Tongue (tissue), 1 donor: ENCODE measurements at regions not wholly inside any gene's neighbourhood (a gene's known extent, or its start where the extent isn't known, plus 50 kb on each side); places are given as distances from the start of the nearest gene placed in this dataset.

Experiments used
- DNase-seq: peaks from one replicate; pipeline ENCODE4 v3.0.0-alpha.2; 2015

DNA sequence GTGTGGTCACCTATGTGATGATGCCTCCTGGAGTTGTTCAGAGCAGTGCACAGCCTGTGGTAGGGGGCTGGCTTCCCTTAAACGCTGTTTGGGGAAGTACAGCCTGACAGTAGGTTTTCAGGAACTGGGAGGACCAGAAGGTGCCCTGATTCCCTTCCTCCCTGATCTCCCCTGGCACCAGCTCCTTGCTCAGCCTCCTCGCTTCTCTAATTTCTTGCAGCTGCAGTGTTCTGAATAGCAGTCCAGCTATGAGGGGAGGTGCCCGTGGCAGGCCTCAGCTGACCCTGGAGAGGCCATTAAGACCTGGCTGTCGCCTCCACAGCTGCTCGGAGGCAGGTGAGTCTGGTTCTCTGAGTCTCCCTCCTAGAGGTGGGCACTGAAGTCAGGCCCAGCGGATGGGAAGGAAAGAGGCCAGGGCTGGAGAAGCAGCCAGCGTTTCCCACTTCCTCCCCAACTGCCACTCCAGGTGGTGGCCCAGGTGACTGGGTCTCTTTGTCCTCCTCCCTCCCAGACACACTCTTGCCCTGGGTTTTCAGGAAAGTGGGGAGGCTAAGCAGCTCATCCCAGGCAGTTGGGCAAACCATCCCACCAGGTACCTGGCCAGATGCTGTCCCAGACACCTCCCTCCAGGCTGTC is 52.0 kb upstream of the RPL11 start:
- peak; percentile 41 for DNase-seq

DNA sequence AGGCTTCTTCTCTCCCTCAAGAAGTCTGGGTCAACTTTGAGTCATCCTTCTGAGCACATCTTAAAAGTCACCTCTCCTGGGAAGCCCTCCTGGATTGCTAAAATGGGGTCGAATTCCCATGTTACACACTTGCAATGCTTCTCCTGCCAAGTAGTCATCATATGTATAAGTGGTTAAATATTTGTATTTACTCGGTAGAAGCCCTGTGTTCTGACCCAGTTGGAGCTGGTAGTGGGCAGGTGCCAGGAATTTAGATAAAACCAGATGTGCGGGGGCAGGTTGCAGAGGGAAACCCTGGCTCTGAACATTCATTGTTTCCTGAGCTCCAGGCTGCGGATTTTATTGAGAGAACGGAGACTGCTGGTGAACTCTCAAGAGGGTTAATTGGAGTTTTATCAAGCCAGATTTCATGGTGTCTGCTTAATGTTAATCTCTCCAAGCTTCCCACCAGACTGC is 52.8 kb upstream of the RPL11 start:
- DNase-seq: peak; percentile 67

DNA sequence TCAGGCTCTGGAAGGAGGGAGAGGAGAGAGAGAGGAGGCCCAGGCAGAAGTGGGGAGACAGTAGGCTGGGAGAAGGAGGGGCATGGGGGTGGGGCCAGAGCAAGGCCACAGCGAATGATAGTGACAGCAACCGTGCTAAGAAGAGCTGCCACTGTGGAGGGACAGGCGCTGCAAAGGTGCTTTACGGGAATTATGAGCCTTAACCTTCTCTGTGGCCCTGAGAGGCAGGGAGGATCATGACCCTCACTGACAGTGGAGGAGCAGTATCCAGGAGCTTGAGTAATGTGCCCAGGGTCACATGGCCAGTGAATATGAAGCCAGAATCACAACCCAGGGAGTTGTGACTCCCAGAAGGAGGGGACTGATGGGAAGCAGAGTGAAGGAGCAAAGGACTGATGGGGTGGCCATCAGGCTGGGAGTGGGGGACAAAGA is 53.4 kb upstream of the RPL11 start:
- no peak for DNase-seq

DNA sequence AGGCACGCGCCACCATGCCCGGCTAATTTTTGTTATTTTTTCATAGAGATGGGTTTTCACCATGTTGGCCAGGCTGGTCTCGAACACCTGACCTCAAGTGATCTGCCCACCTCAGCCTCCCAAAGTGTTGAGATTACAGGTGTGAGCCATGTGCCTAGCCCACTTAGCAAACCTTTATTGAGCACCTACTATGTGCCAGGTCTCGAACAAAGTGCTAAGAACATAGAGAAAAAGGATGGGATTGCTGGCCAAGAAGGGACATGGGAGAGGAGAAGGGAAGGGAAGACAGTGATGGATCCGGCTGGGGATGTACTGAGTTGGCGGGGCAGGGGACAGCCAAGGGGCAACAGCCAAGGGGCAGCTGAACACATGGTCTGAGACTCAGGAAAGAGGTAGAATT is 55.6 kb upstream of the RPL11 start:
- no peak for DNase-seq

DNA sequence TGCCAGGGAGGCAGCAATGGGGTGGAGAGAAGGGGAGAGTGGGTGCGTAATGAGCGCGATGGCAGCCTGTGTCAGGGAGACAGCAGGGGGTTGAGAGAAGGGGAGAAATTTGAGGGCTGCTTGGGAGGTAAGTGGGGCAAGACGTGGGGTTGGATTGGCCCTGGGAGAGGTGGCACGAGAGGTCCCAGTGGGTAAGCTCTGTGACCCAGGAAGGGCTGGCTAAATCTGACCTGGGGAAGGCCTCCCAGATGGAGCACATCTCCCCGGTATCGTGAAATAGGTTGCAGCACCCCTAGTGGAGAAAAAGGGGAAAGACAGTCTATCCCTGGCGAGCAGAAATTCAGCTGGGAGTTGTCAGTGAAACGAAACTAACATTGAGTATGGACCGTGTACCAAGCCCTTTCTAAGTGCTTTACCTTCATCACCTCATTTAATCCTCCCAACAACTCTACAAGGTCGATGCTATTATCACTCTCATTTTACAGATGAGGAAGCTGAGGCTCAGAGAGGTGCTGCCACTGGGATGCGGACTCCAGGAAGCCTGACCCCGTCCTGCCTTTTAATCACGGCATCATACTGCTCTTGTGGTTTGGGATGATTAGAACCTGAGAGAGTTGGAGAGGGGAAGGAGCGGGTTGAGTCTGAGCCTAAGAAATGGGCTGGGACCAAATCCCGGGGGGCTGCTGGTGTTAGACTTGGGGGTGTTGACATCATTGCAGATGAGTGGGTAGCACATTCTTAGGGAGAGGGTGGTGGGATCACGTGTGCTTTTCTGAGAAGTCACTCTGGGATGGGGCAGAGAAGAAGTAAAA is 56.6 kb upstream of the RPL11 start:
- DNase-seq: peak; percentile 77

DNA sequence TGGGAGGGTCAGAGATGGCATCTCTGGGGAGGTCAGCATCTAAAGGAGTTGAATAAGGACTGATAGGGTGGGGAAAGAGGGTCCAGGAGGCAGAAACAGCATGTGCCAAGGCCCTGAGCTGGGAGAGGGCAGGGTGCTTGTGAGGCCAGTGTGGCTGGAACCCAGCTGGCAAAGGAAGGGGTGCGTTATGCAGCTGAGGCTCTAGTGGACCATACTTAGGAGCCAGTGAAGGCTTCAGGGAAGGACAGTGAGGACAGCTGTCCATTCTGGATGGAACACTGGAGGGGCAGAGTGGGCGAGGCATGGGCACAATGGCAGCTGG is 57.1 kb upstream of the RPL11 start:
- no peak for DNase-seq

DNA sequence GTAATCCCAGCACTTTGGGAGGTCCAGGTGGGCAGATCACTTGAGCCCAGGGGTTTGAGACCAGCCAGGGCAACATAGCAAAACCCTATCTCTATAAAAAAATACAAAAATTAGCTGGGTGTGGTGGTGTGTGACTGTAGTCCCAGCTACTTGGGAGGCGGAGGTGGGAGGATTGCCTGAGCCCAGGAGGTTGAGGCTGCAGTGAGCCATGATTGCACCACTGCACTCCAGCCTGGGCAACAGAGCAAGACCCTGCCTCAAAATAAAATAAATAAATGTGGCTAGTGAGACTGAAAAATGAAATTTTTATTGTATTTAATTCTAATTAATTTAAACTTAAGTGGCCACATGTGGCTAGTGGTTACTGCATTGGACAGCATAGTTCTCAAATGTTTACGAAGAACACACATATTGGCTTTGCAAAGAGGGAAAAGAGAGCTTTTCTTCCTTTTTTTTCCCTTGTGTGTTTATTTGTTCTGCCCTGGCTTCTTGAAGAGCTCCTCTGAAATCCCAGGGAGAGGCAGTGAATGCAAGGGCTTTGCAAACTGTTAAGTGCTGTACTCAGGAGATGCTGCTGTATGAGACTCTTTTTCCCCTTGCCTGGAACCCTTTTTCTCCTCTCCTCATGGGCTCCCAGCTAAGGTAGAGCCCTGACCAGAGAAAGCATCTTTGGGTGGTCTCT is 59.0 kb upstream of the RPL11 start:
- DNase-seq: no peak

DNA sequence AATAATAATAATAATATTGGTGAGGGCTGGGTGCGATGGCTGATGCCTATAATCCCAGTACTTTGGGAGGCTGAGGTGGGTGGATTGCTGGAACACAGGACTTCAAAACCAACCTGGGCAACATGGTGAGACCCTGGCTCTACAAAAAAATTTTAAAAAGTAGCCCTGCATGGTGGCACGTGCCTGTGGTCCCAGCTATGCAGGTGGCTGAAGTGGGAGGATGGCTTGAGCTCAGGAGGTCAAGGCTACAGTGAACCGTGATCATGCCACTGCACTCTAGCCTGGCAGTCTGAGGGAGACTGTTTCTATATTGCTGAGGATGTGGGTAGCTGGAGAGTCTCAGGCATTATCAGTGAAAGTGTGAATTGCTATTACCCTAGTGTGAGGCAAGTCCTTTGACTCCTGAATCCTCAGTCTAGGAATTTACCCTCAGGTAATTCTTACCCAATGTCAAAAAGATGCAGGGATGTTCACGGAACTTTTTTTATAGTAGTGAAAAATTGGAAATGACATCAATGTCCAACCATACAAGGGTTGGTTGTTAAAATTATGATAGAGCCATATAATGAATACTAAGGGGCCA is 61.8 kb upstream of the RPL11 start:
- DNase-seq: no peak

DNA sequence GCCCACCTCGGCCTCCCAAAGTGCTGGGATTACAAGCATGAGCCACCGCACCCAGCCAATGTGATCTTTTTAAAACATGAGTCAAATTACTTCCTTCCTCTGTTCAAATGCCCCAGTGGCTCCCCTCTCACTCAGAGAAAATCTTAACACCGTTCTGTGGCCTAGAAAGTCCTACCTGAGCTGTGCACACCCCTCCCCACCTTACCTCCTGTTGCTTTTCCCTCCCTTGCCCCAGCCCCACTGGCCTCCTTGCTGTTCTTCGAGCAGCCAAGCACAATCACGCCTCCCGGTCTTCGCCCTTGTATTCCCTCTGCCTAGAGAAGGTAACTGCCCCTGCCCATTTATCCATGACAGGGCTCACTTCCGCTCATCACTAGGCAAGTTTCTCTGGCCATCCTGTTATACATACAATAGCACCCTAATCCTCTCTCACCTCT is 62.6 kb upstream of the RPL11 start:
- DNase-seq: no peak

DNA sequence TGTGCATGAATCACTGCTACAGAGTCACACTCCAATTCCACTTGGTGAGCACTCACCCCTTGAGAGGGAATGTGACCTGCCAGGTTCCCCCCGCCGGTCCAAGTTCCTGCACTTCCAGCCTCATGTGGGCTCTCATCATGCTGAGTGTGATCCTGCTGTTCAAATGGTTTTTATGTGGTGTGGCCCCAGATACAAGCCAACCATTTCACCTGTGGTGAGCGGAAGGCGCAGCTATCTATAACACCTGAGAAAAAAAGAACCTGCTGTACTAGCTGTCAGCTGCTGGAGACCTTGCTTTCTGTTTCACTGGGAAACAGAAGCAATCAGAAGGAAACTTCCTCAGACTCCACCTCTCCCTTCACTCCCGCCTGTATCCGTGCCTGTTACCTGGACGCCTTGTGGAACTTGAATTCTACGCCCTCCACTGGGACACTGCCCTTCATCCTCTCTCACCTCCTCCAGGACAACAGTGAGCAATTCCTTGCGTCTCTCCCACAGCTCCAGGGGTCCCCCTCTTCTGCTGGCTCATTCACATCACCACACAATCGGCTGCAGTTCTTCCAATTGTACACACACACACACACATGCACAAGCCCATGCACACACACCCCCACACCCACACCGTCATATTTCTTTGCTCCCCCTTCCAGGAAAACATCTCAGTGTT is 64.4 kb upstream of the RPL11 start:
- no peak for DNase-seq

DNA sequence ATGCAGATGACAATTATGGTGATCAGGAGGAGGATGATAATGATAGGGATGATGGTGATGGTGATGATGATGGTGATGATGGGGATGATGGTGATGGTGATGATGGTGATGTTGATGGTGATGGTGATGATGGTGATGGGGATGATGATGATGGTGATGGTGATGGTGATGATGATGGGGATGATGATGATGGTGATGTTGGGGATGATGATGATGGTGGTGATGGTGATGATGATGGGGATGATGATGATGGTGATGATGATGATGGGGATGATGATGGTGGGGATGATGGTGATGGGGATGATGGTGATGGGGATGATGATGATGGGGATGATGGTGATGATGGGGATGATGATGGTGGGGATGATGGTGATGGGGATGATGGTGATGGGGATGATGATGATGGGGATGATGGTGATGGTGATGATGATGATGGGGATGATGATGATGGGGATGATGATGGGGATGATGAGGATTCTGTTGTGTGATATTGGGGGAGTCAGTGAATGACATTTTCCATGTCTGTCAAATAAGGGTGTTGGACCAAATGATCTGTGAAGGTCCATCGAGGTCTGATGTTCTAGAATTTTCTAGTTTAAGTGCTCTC is 65.6 kb upstream of the RPL11 start:
- DNase-seq: no peak

DNA sequence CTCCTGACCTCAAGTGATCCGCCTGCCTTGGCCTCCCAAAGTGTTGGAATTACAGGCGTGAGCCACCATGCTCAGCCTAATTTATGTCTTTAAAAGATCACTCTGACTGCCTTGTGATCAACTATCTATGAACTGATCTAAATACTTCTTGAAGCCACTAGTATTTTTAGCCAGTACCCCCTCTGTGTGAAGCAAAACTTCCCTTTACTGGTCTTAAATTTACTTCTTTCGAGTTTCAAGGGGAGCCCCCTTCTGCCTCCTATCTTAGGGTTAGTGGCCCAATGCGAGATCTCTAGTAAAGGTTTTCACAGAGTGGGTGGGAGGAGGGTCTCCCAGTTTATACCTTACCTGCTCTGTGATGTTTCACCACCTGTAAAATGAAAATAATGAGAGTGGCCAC is 66.1 kb upstream of the RPL11 start:
- DNase-seq: no peak

DNA sequence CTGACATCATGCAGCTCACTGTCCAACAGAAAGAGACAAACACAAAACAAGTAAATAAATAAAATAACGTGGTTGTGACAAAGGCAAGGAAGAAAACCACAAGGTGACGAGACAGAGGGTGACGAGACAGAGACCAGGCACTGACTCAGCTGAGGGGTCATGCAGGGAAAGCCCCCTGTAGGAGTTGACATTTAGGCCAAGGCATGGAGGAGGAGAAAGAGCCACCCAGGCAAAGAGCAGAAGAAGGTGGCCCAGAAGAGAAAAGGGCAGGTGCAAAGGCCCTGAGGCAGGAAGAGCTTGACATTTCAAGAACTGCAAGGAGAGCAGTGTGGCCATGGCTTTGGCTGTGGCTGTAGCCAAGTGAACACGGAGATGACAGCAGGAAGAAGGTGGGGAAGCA is 65.1 kb upstream of the ID3 start:
- DNase-seq: no peak

DNA sequence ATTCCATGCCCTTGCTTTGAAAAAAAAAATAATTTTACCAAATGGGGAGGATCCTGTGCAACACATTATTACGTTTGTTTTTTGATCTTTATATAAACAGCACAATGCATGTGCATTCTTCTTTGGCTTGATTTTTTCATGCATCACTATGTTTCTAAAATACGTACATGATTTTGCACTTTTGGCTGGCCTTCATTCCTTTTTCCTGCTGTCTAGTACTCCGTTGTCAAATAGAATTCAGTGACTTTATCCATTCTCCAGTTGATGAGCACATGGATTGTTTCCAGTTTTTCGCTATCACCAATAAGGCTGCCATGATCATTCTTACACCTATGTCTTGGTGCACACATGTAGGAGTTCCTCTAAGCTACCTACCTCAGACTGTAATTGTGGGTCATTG is 63.0 kb upstream of the ID3 start:
- DNase-seq: no peak

DNA sequence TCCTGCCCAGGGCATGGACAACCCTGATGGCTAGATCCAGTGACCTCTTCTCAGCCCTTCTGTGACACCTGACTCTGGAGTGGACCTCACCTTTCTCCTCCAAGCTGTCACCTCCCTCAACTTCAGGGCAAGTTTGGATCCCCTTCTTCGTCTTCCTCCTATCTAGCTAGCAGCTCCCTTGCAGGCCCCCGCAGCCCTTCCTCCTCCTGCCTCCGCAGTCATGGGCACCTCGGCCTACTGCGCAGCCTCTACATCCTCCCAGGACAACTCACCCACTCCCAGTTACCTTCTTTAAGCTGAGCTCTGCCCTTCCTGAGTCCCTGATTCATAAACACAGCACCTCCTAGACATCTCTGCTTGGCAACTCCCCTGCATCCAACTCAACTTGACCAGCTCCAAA is 61.3 kb upstream of the ID3 start:
- no peak for DNase-seq

DNA sequence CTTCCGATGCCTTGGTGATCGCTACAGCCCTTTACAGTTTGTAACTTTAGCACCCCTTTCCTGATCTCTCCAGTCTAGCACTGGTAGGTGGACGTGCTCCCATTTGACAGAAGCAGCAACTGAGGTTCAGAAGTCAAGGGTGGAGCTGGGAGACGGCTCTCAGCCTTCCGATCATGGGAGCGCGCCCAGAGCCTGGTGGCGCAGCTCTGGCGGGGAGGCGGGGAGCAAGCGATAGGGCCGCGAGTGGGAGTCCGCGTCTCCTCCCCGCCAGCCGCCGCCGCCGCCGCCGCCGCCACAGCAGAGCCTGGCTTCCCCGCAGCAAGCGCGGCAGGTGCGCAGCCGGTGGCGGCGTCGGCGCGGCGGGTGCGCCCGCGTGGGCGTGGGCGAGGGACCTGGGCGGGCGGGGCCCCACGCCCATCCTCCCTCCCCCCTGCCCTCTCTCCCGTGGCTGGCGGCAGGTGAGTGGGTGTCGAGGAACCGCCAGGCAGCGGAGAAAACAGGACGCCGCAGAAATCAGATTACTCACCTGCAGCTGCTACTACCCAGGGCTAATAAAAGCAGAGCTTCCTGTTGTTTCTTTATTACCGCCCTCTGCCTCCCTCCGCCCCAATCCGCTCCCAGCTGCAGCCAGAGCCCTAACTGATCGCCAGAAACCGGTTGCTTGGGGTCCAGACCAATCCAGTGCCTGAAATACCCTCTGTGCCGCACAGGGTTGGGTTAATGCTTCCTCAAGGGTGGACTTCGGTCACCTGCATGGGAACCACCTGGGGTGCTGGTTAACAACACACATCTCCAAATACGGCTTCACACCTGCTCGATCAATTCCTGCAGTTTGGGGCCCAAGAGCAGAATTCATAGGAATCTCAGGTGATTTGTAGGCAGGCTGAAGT is 60.2 kb upstream of the ID3 start:
- no peak for DNase-seq

DNA sequence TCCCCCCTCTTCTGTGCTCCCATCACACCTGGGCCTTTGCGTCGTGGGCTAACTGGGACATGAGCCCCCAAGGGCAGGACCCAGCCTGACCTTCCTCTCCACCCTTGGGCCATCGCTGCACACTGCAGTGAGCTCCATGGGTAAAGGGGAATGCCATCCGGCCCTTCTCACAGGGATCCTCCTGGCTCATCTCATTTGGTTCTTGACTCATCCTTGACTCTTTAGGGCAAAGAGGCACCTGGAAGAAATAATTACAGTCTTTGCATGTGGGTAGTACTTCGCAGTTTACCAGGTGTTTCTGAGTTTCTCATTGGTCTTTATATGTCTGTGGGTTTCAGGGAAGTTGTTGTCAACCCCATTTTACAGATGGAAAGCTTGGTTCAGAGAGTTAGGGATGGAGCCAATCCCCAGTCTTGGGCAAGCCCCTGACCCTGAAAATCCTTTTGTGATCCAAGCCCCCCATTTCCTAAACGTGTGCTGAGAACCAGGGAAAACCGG is 59.3 kb upstream of the ID3 start:
- DNase-seq: no peak

DNA sequence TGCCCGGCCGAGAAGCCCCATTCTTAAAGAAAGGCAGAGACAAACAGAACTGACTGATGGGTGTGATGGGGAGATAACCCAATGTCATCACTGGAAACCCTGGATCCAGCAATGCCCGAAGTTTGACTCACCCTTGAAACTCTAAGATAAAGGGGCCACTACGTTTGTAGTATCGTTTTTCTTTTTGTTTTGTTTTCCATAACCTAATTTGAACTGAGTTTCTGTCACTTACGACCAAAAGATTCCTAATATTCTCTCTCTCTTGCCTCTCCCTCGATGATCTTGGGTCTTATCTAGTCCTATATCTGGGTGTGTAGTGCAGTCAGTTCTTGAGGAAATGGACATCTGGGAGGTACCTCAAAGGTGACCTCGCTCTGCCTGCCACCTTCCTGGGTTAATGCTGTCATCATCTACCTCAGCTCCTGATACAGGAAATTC is 57.8 kb upstream of the ID3 start:
- no peak for DNase-seq

DNA sequence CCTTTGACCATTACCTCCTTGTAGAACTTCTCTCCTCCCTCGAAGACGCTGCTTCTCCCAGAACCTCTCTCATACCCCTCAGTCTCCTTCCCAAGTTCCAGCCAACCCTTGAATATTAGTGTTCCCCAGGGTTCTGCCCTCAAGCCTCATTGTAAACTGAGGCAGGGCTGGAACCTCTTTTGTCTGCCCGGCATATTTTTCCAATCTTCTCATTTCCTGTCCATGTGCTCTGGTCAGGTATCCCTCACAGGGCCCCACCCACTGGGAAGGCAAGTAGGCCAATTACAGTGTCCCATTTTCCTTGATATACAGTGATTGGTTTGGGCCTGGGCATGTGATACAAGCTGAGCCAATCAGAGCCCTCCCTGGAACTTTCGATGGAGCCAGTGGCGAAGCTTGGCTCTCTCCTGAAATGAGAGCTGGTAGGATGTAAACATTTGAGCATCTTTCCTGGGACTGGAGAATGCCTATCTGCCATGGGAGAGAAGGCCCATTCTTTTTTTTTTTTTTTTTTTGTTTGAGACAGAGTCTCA is 57.1 kb upstream of the ID3 start:
- DNase-seq: no peak

DNA sequence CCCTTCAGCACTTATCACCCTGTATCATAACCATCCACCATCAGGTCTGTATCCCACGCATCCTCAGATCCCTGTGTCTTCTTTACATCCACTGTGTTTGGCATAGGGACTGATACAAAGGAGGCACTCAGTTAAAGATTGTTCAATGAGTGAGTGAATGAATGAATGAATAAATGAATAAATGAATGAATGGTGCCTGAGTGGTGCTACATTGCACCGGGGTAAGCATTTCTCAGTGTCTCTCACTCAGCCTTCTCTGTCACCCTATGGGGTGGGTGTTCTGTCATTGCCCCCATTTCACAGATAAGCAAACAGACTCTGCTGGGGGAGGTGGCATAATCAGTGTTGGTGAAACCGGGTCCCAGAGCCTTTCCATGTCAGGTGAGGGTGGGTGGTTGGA is 56.6 kb upstream of the ID3 start:
- no peak for DNase-seq

DNA sequence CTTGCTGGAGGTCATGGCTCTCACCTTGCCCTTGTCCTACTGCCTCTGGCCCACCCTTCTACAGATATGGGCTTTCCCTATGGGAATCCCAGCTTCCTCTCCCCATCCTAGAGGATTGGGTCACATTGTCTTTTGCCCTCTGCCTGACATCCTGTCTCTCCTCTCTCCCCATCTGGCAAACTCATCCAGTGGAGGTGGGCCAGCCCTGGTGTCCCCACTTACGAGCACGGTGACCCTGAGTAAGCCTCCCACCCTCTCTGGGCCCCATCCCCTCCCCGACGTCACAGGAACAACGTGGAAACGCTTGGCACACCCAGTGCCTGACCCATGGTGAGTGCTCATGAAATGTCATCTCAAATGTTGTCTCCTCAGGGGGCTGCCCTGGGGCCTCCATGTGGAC is 56.1 kb upstream of the ID3 start:
- DNase-seq: no peak
